PC-3 (cell line): ENCODE measurements at regions not wholly inside any gene's neighbourhood (a gene's known extent, or its start where the extent isn't known, plus 50 kb on each side); places are given as distances from the start of the nearest gene placed in this dataset.

ENCODE experiments used
- EZH2 ChIP-seq: fragments of 300-600 bp; sonication (generic); IDR thresholded peaks from one replicate; pipeline ENCODE4 v1.6.1; 2017; ENCODE audit warnings: antibody characterized with exemption, mild to moderate bottlenecking, low read length; ENCODE audit not compliant: unreplicated experiment
- EZH2phosphoT487 ChIP-seq: fragments of 300-600 bp; sonication (generic); IDR thresholded peaks from 2 replicates; pipeline ENCODE4 v1.6.1; 2018; ENCODE audit warnings: mild to moderate bottlenecking, antibody characterized with exemption, low read length, borderline replicate concordance
- TF ChIP-seq, protein P1 (sequence below): fragments of 300-600 bp; sonication (generic); conservative IDR thresholded peaks from 2 replicates; pipeline ENCODE4 v1.5.1; 2017; ENCODE audit warnings: antibody characterized with exemption, low read depth, mild to moderate bottlenecking, low read length

DNA sequence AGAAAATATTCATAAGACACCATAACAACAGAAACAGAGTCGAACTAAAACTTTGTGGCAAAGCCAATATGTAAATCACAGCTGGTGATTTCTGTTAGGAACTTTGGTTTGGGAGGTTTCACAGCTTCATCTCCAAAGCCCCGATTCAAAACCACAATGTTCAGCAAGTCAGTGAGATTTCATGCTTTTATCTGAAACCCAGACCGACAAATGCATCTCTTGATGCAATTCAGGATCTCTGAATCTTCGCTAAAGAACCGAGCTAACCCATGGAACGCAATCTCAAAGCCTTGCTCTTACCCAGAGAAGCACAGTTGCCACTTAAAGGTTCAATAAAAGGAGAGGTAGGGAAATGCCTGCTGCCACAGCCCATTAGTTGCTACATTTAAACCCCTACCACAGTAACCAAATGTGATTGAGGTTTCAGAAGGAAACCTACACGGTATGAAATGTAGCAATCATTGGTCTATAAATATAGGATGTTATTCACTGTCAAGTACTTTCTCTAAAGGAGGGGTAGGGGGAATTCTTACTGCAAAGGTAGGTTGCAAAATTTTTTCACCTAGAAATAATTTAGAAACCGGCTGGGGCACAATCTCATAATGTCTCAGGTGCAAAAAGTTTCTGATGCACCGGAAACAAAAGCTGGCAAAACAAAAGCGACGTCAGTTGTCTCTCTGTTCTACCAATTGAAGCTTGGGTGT, 381.0 kb upstream of the ARID1B start:
- TF ChIP-seq, protein P1, sequence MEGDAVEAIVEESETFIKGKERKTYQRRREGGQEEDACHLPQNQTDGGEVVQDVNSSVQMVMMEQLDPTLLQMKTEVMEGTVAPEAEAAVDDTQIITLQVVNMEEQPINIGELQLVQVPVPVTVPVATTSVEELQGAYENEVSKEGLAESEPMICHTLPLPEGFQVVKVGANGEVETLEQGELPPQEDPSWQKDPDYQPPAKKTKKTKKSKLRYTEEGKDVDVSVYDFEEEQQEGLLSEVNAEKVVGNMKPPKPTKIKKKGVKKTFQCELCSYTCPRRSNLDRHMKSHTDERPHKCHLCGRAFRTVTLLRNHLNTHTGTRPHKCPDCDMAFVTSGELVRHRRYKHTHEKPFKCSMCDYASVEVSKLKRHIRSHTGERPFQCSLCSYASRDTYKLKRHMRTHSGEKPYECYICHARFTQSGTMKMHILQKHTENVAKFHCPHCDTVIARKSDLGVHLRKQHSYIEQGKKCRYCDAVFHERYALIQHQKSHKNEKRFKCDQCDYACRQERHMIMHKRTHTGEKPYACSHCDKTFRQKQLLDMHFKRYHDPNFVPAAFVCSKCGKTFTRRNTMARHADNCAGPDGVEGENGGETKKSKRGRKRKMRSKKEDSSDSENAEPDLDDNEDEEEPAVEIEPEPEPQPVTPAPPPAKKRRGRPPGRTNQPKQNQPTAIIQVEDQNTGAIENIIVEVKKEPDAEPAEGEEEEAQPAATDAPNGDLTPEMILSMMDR = no peak
- TF ChIP-seq EZH2 (no peak), EZH2phosphoT487 (no peak)
